DMS 273 treated with DMSO at 0.1 percent for 48 hours (cell line): ENCODE measurements at regions not wholly inside any gene's neighbourhood (a gene's known extent, or its start where the extent isn't known, plus 50 kb on each side); places are given as distances from the start of the nearest gene placed in this dataset.
"Not testable (repeated sequence)": the region's sequence is repeated elsewhere in the genome, so short reads cannot be mapped to it uniquely, and the experiment has no call there.

Experiments
- DNase-seq: peaks from one replicate; lab custom pipeline; 2025; lab: John Stamatoyannopoulos, UW

DNA sequence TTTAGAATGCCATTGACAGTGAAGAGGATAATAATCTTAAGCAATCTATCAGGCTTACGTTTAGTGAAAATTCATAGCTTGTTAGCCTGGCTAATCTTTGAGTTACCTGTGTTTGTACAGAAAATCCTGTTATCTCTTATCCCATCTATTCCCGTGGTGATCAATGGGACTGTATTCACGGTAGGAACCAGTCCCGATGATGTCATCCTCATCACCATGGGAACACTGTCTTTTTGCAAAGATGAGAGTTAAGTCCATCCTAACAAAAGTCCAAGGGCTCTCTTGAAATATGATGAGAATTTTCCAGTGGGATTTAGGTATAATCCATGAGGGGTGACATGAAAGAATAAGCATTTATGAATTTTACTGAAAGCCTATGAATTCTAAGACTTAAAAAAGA lies 762.2 kb downstream of the ETS1 start:
- DNase-seq: no peak

DNA sequence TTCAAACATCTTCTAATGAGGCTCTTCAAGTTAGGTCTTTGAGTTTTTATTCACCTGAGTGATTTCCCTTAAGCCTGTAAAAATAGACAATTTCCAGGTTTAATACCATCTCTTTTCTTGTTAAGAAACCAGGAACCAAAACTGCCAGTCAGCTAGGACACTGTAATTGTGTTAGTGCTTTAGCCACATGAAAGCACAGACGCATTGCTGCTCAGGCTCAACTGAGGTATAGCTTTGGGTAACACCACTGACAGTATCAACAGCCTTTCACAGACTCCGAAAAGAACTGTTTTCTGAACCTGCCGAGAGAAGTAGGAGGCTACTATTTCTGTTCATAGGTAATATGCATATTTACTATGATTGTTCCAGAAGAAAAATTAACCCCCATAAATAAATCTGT lies 768.7 kb downstream of the ETS1 start:
- DNase-seq: no peak

DNA sequence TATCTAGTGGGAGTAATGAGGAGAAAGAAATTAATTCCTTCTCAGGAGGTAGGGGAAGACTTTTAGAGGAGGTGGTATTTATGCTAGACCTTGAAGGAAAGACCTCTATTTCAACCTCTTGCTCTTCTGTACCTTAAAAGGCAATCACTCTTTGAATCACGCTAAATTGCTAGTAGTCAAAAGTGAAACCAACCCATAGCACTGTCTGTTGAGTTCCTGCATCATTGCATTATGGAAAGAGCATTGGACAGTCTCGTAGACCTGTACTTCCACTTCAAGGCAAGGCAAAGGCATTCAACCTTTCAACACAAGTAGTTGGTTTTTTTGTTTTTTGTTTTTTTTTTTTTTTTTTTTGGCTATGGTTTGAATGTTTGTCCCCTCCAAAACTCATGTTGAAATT lies 770.4 kb downstream of the ETS1 start:
- no peak for DNase-seq

DNA sequence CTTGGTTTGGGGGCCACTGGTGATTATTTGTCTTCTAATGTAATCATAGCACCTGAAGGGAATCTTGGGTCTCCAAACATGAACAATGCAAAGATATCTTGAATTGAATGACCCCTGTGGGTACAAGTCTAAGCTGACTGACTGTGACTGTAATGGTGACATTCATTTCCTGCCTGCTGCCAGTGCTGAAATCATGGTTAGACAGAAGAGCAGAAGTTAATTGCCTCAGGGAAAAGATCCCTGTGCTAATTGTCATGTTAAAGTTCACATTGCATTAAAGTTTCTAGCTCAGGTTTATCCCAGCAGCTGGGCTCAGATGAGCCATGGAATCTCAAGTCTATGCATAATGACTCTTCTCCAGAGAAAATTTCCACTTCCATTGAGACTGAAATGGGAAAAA lies 772.0 kb downstream of the ETS1 start:
- no peak for DNase-seq

DNA sequence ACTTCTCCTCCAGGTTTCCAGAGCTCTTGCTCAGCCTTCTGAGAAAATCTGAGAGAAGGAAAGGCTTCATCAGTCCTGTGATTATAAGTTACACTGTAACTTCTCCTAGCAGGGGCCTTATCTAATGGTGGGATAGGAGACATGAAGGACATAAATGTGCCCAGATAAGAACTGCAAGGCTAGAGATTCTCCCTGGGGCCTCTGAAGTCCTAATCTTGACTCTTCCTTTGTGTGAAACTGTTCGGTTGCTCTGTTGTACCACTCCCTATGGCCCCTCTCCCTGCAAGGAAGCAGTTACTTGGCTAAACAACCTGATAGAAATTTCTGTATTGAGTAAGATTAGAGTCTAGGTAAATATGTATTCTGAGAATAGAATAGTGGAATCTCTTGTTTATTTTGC lies 780.9 kb downstream of the ETS1 start:
- DNase-seq: no peak

DNA sequence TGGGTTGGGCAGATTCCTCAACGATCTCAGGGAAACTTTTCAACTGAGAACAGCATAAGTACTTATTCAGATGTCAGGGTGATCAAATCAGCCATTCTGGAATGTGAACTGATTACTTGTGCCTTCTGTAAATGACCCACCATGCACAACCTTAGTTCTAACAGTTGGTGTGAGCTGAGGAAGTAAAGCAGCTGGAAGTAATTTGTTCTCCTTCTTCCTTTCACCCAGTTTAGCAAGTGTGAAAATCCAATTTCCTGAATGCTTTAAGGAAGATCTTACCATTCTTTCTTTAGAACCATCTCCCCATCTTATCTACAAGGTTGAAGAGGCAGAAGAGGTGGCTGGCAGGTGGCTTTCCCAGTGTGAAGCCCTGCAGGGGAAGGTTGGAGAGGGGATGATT lies 781.6 kb downstream of the ETS1 start:
- no peak for DNase-seq

DNA sequence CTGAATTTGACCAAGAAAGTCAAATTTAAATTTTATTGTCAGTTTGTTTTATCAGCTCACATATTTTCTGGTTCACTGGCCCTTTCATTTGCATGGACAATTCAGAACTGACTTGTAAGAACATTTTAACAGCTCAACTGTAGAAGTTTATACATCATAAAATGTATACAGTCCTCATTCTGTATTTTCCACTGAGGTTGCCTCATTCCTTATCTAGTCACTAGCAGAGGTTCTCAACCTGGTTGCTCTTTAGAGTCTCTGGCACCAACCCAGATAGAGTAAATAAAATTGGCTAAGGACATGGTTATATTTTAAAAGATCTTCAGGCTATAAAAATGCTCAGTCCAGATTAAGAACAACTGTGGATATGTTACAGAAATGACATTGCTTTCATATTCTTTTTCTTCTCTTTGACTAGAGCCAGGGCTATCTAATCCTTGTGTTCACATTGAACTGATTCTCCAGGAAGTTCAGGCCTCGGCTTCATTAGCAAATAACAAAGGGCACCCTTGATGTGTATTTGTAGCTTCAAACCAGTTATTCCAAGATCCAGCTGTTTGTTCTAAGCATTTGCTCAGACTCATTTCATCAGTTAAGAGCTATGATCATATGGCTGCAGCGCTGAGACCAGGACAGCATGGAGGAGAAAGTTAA lies 782.5 kb downstream of the ETS1 start:
- DNase-seq: no peak

DNA sequence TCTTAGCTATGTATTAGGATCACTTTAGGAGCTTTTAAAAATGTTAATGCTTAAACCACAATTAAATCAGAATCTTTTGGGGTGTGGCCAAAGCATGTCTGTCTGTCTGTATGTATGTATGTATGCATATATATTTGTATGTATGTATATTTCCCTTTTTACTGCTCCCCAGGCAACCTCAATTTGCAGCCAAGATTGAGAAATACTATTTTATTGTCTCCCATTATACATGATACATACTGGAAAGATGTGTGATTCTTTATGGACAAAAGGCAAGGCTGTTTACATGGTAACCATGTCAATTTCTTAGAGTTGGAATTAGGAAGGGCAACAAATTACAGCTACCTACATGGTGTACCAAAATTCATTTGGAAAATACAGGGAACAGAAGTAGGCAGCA lies 783.6 kb downstream of the ETS1 start:
- DNase-seq: no peak

DNA sequence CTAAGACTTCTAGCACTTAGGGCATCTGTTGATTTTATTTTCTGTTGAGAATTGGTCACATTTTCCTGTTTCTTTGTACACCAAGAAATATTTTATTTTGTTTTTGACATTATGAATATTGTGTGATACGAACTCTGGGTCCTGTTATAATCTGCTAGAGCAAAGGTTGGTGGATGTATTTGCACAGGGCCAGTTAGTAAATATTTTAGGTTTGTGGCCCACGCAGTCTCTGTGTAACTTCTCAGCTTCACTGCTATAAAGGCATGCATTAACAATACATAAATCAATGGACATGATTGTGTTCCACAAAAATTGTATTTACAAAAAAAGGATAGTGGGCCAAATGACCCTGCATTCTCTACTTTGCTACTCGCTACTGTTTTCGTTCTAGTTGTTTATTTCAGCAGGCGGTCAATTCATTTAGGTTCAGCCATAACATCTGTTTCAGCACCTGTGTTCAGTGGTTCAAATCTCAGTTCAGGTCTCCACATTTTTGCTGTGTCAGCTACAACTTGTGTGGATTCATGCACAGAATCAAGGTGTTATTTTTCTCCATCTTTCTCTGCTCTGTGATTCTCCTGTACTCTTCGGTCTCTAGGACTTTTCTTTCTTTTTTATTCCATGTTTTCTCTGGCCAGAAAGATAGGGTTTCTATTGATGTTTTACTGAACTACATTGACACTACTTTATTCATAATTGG lies 786.2 kb downstream of the ETS1 start:
- DNase-seq: no peak

DNA sequence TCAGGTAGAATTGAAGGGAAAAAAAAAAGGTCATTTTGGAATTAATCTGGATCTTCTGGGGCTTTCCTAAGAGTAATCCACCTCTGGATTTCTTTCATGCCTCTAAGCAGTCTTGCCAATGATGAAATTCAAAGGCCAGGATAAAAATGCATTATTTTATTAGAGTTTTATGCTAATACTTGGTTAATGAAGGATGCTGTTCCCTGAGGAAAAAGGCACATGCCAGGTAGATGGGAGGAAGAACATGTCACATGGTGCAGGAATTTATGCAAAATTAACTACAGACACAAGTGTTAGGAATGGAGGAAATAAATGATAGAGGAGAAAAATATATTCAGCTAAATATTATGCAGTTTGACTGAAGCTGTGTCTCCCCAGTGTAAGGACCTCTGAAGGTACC lies 792.0 kb downstream of the ETS1 start:
- no peak for DNase-seq

DNA sequence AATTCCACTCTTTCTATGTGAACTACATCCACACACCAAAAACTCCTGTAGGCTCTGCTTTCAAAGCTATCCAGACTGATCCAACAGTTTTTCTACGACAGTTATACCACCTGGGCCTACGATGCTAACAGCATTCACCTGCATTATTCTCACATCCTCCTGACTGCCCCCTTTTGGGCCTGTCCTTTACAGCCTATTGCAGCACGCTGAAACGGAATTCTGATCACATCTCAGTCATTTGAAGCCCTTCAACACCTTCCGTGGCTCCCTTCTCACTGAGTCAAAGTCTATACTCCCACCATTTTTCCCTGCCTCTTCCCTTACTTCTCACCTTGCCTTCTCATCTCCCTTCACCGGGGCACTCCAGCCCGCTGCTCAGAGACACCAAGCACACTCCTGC lies 791.3 kb upstream of the KIRREL3 start:
- no peak for DNase-seq

DNA sequence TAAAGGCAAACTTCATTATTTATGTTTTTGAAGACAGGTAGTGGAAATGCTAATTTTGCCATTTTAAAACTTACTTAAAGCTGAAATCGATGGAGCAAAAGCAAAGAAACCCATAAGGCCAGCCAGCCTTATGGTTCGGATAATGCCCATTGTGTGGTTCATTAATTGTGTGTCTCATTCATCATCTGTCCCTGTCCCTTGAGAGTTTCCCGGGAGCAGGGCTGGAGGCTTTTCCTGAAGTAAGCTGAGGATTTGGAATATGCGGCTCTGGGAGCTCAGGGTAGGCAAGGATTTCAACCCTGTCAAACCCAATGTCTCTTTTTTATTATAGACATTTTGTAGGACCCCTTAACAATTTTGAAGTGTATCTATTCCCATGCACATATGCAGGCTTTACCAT lies 790.0 kb upstream of the KIRREL3 start:
- no peak for DNase-seq

DNA sequence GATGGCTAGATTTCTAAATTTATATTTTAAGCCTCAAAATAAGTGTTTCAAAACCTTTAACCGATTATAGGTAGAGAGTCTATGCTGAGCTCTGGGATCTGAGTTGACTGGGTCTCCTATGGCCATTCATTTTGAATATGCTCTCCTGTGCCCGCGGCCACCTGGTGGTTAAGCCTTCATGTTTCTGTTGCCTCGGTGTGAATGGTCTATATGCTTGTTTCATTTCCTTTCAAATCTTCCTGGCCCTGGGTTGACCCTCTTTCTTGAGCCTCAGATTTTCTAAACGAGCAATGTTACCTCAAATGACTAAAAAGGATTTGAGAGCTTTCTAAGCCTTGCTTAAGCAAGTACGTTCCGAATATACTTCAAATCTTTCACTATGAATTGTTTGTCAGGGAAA lies 789.4 kb upstream of the KIRREL3 start:
- DNase-seq: no peak

DNA sequence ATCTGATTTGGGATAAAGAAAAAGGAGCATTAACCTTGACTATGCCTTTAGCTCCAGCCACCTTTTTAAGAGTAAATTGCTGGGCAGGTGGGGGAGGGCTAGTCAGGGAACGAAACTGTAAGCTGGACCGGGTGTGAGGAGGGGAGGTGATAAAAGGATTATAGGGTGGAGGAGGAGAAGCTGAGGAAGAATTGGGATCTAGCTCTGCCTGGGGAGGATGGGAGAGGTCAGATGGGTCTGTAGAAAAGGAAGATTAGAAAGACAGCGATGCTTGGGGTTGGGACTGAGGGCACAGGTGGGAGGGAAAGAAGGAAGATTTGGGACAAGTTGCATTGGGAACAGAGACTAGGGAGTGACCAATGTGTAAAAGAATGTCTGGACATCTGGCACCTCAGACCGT lies 772.4 kb upstream of the KIRREL3 start:
- DNase-seq: not testable (repeated sequence)

DNA sequence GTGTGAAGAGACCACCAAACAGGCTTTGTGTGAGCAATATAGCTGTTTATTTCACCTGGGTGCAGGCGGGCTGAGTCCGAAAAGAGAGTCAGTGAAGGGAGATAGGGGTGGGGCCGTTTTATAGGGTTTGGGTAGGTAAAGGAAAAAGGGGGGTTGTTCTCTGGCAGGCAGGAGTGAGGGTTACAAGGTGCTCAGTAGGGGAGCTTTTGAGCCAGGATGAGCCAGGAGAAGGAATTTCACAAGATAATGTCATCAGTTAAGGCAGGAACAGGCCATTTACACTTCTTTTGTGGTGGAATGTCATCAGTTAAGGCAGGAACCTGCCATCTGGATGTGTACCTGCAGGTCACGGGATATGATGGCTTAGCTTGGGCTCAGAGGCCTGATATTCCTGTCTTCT lies 768.4 kb upstream of the KIRREL3 start:
- DNase-seq: not testable (repeated sequence)

DNA sequence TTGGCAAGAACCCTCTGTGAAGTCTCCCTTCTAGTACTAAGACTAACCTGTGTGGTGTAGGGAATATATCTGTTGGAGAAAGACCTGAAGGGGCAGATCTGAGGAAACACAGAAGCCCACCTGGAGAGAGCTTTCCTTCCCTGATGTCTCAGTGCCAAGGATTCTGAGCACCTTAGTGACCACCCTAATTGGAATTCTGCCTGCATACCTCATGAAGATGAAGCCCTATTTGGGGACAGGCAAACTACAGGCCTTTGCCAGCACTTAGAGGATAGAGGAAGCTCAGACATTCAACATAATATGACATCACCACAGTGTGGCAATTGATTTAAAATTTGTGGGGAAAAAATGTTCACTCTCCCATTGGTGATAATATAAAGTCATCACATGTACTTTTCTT lies 766.2 kb upstream of the KIRREL3 start:
- no peak for DNase-seq

DNA sequence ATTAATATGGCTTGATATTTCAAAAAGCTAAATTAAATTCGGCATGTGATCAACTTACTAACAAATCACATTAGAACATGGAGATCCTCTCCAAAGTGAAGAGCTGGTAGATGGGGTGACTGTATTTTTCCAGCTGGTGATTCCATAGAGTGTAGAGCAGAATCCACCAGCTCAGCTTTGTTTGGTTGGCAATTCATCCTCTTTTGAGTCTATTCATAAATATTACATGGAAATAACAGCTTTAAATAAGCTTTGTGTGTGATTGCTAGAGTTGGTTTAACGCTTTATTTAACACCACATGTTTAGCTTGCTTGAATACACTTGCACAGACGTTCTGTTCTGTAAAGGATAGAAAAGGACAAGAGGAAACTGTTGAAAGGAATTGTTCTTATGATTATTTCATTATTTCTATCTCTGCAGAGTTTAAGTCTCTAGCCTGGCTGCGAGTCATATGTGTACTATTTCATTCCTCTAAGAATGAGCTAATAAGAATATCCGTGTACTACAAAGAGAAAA lies 738.3 kb upstream of the KIRREL3 start:
- no peak for DNase-seq

DNA sequence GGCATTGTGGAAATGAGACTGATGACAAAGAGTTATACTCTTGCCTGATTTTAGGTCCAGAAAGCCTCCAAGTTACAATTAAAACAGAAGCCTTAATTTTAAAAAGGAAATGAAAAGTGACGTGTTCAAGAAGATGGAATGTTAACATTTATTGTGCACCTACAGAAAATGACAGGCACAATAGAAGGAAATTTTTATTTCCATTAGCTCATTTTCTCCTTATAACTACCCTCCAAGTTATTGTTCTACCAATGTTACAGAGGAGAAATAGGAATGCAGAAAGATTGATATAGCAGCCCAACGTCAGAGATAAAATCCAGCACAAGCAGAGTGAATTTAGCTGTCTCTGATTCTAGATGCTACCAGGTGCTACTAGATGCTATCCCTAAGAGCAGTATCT lies 736.9 kb upstream of the KIRREL3 start:
- no peak for DNase-seq

DNA sequence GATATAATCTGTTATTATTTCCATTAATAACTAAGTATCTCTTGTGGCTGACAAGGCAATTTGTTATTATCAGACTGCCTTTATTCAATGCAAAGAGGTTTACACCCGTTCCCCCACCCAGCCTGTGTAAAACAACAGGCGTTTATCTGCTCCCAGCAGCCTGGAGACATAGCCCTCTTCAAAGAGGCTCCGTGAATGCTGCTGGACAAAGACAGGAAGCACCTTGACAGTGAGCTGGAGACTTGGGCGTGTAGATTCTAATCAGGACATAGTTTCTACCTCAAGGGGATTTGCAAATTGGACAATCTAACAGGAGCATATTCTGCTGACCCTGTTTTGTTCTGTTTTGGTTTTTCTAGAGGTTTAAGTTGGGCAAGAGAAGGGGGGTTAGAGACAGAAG lies 733.0 kb upstream of the KIRREL3 start:
- DNase-seq: no peak

DNA sequence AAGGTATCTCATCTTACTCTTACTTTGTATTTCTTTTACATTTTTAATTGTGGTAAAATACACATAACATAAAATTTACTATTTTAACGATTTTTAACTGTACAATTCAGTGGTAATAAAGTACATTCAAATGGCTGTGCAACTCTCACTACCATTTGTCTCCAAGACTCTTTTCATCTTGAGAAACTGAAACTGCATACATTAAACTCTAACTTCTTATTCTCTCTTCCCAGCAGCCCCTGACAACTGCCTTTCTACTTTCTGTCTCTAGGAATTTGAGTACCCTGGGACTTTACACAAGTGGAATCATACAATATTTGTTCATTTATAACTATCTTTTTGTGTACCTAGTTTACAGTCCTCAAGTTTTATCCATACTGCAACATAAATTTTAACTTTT lies 725.8 kb upstream of the KIRREL3 start:
- DNase-seq: no peak

DNA sequence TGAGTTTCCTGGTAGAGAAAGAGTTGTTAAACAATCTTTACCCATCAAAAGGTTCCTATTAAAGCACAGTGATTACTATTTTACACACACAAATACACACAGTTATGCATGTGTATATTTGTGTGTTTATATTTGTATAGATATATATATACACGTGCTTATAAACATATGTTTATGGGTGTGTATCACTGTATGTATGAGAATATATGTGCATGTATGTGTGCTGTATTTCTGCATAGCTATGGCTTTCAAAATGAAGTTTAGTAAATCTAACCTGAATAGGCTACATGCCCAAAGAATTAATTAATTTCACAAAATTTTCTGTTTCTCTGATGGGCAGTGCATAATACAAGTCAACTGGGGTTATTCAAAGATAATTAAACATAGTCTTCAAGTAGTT lies 723.1 kb upstream of the KIRREL3 start:
- DNase-seq: no peak

DNA sequence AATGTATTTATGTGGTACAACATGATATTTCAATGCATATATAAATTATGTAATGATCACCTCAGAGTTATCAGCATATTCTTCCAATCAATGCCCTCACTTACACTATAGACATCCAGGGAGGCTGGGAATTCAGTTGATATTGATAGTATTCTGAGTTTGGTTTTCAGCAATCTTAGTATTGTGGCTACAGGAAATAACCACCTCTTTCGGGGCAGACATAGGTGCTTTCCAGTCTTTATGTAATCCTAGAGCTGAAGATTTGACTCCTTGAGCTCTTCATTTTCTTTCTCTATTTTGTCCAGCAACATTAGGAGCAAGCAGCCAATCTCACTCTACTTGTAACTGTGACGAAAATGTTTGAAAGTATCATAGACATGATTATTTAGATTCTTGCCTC lies 712.7 kb upstream of the KIRREL3 start:
- no peak for DNase-seq

DNA sequence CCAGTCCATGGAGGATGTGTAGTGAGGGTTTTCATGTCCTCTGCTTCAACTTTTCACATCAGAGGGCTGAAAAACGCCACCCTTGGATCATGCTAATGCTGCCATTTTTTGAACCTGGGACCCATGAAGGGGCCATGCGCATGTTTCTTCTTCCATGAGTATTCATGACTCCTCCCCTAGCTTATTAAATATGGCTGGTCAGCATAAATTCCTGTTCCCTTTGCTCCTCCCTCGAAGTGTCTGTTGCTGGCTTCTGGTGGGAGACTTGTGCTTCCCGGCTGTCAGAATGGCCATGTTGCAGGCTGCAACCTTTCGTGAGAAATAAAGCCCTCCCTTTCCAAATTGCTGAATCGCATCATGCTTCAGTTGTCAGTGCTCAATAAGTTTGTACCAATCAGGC lies 711.2 kb upstream of the KIRREL3 start:
- no peak for DNase-seq

DNA sequence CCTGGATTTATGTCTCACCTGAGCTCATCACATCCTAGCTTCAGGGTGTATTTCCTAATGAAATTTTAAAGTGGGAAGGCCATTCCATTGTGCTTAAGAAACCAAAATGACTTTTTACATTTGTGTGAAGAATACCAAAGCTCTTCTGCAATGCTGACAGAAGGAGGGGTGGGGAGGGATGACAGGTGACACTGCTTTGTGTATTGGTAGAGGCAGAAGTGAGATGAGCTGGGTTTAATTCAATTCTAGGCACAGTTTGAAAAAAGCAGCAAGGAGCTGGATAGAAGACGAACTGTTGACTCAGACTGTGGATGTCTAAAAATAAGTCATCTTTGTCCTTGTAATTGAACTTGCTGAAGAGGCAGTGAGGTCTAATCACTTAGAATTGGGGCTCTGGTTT lies 710.3 kb upstream of the KIRREL3 start:
- DNase-seq: no peak
